Neuron (in vitro differentiated cells): ENCODE measurements at regions not wholly inside any gene's neighbourhood (a gene's known extent, or its start where the extent isn't known, plus 50 kb on each side); places are given as distances from the start of the nearest gene placed in this dataset.

Experiments
- H2AFZ ChIP-seq: one replicate; pipeline ENCODE4 v1.6.1; 2013; ENCODE audit warnings: low read depth, mild to moderate bottlenecking, inconsistent platforms, low read length, moderate library complexity
- H3K27me3 ChIP-seq: one replicate; pipeline ENCODE4 v1.6.1; 2013; ENCODE audit warnings: low read length; ENCODE audit not compliant: insufficient read depth
- H3K36me3 ChIP-seq: one replicate; pipeline ENCODE4 v1.6.1; 2013; ENCODE audit warnings: low read length; ENCODE audit not compliant: insufficient read depth
- H3K4me1 ChIP-seq: one replicate; pipeline ENCODE4 v1.6.1; 2013; ENCODE audit warnings: low read length; ENCODE audit not compliant: insufficient read depth
- H3K4me3 ChIP-seq: 2 replicates; pipeline ENCODE4 v1.5.1; 2013; ENCODE audit warnings: mild to moderate bottlenecking, low read length, moderate library complexity
- H3K9me3 ChIP-seq: one replicate; pipeline ENCODE4 v1.6.1; 2013; ENCODE audit warnings: low read length

DNA sequence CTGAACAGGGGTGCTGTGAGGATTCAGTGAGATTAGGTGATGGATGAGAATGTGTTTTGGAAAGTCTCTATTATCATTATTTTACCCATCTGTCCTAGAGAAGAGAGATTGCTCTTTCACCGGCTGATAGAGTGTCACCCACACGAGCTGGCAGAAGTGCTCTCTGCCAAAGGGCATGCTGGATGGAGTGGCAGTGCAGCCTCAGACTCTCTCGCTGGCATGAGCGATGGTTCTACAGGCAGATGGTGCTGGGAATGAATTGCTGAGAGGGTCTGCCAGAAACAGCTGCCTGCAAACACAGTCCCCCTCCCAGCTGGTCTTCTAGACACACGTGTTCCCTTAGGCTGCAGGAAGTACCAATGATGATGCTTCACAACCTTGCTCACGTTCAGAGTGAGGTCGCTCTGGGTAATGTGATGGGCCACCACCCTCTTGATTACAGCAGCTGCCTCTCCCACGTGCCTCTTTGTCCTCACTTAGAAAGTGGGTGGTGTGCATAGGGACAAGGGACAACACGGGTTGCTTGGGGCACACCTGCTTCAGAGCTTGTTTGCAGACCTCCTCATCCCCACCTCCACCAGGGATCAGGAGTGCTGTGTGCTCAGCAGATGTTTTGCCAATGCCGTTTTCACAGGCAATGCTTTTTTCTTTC, 84.7 kb downstream of the FOXA2 start:
- Histone ChIP-seq H3K4me3 (no peak overlapping the region), H3K9me3 (no peaks in the 10 kb centered on the region), H3K36me3 (no peaks in the 10 kb centered on the region), H3K4me1 (no peaks in the 10 kb centered on the region), H3K27me3 (no peaks in the 10 kb centered on the region), H2AFZ (no peak overlapping the region)

DNA sequence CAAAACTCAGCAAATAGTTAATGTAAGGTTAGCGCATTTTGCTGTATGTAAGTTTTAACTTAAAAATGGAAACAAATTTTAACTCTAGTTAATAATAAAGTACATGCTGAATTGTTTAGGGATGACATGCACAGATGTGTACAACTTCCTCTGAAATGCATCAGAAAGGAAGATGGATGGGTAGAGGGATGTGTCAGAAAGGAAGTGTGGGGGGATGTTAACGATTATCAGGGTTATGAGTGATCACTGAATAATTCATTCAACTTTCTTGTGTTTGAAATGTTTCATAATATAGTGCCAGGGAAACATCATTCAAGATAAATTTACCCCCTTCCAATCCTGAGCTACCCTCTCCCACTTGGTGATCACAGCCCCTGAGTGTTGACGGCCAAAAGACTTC, 87.6 kb downstream of the FOXA2 start:
- Histone ChIP-seq H3K4me1 (no peaks in the 10 kb centered on the region), H2AFZ (no peak overlapping the region), H3K9me3 (no peaks in the 10 kb centered on the region), H3K36me3 (no peaks in the 10 kb centered on the region), H3K4me3 (no peak overlapping the region), H3K27me3 (no peaks in the 10 kb centered on the region)

DNA sequence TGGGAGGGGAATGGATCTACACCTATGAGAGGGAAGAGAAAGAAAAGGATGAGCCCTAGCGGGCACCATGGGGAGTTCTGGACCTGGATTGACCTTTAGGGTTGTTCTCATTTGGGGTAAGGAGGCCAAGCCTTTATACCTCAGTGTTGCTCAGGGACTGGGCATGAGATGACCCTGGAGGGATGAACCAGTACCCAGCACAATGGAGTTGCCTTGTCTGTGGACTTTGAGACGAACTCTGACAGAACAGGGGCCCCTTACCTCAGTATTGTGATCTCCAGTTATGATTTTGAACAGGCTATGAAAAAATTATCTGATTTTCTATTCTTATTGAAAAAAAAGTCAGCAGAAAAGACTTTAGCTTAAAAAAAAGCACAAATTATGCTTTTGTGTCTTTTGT, 88.6 kb downstream of the FOXA2 start:
- no peaks in the 10 kb centered on the region for H3K27me3 ChIP-seq
- H3K4me1 ChIP-seq = no peaks in the 10 kb centered on the region

DNA sequence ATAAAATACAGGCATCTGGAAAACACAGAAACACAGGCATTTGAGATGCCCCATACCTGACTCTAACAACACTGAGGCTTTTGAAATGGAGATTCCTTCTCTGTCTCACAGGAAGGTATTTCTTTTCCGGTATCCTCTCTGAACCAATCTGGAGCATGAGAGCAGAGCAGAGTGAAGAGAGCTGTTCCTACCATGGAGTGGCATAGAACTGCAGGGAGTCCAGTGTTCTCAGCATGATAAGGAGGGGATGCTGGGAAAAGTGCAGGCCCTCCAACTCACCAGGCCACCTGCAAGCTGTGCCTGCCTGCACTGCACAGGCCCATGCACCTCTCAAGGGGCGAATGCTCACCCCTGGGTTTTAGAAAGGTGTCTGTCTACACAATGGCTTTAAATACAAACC, 89.2 kb downstream of the FOXA2 start:
- no peaks in the 10 kb centered on the region for H3K9me3 ChIP-seq
- H2AFZ ChIP-seq = no peak overlapping the region
- H3K27me3 ChIP-seq = no peaks in the 10 kb centered on the region
- no peak overlapping the region for H3K4me3 ChIP-seq
- H3K36me3 ChIP-seq = no peaks in the 10 kb centered on the region
- H3K4me1 ChIP-seq = no peaks in the 10 kb centered on the region

More for the DNA sequence above, 88.6 kb downstream of the FOXA2 start:
- Histone ChIP-seq H3K4me3 (no peak overlapping the region), H3K36me3 (no peaks in the 10 kb centered on the region), H3K9me3 (no peaks in the 10 kb centered on the region), H2AFZ (no peak overlapping the region)

DNA sequence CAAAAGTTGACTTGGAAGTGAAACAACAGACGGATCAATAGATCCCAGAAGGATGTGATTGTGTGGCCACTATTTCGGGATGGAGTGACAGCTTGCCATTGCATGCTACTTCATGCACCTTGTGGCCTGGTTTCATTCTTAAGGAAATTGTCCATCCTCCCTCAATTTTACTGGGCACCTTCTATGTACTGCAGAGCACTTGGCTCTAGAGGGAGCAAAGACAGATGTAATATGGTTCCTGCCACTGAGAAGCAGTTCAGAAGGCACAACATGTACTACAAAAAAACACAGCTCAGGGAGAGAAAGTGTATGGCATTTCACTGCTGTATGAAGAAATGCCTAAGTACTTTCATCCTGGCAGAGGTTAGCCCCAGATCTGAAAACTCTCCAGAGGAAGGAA, 91.9 kb downstream of the FOXA2 start:
- Histone ChIP-seq H3K36me3 (no peaks in the 10 kb centered on the region), H3K4me1 (no peaks in the 10 kb centered on the region), H3K27me3 (no peaks in the 10 kb centered on the region), H3K4me3 (no peak overlapping the region), H3K9me3 (no peaks in the 10 kb centered on the region), H2AFZ (no peak overlapping the region)

DNA sequence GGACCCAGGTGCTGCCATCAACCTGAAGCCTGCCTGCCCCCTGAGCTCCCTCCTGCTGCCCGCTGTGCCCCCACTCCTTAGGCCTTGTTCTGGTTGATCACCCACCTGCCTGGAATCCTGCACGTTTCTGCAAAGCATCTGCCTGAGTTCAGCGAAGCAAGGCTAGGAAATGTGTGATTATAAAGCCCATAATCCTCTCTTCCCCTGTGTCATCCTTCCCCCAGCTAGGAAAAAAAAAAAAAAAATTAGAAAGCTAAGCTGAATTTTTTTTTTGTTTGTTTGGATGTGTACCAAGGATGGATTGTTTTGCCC, 93.2 kb downstream of the FOXA2 start:
- no peak overlapping the region for H3K4me3 ChIP-seq
- no peak overlapping the region for H2AFZ ChIP-seq
- H3K9me3 ChIP-seq = no peaks in the 10 kb centered on the region
- H3K4me1 ChIP-seq = no peaks in the 10 kb centered on the region
- H3K36me3 ChIP-seq = no peaks in the 10 kb centered on the region
- no peaks in the 10 kb centered on the region for H3K27me3 ChIP-seq

DNA sequence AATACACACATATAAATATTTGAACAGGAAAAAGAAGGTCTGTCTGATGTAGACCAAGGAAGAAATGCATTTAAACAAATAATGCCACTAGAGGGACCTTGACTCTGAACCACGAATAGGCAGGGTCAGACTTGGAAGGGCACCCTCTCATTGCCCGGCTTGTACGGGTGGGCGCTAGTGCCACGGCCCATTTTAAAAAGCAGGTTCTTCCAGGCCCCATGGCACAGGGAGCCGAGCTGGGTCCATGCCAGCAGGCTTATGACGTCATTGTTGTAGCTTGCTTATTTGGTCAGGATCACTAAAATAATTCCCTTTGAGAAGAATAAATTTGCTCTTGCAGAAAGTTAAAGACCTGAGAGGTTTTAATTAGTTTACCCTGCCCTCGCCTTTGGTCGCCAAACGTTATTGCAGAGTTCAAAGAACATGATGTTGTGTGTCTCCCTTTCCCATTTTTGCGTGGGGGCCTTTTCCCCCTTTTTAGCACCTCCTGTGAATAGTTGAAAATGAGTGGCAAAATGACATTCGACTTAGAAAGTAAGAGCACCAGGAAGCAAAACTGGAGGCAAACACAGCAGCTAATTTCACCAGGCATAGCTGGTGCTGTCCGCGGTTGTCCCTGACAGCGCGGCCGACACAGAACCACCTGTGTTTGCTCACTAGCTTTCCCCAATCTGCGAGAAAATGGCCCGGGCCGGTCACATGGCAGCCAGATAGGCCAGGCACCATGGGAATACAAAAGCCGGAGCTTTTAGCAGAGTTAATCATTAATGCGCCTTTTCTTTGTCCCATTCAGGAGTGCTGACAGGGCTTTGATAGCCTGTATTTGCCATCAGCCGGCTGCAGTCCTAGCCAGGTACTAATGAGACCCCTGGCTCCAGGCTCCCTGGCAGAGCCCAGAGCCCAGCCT, 93.8 kb downstream of the FOXA2 start:
- Histone ChIP-seq H3K4me1 (no peaks in the 10 kb centered on the region), H3K27me3 (no peaks in the 10 kb centered on the region), H3K36me3 (no peaks in the 10 kb centered on the region), H3K9me3 (no peaks in the 10 kb centered on the region), H3K4me3 (no peak overlapping the region), H2AFZ (no peak overlapping the region)

DNA sequence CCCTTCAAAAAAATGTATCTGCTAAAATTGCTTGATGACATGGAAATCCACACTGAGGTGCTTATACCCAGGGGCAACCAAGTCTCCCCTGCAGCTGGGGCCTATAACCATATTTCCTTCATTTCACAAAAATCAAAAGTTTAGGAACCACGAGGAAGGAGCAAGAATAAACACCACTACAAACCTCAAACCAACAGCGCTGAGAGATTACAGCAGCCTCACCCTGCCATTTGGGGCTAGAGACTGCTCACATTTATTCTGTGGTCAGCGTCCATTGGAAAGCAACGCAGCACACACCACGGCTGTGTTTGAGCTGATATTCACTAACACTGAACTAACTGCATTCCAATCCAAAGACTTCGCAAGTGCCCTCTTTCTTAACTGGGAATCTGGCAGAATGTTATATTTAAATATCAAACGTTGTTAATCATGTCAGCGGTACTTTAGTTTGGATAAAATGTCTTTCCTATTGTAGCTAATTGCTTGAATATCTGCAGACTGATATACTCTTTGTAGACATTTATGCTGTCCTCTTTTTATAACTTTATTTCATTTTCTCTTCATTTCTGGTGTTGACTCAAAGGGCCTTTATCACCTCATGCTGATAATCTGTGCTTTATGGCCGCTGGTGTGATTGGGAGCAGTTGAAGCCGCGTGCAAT, 94.6 kb downstream of the FOXA2 start:
- Histone ChIP-seq H3K4me3 (no peak overlapping the region), H2AFZ (no peak overlapping the region), H3K4me1 (no peaks in the 10 kb centered on the region), H3K36me3 (no peaks in the 10 kb centered on the region), H3K27me3 (no peaks in the 10 kb centered on the region), H3K9me3 (no peaks in the 10 kb centered on the region)

DNA sequence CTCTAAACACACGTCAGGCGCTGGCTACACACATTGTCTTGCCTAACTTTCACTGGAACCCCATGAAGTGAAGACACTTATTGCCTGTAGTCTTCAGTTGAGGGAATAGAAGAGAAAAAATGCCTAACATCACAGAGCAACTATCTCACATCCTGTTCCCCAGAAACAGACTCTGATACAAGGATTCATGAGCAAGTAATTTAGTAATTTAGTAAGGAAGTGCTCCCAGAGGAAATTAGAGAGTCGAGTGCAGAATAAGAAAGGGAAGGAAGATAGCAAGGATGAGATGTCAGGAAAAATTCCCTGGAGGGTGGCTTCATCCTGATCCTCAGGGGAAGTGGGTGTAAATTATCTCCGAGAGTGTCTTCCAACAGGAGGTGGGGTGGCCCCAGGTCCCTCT, 104.0 kb downstream of the FOXA2 start:
- Histone ChIP-seq H3K36me3 (no peaks in the 10 kb centered on the region), H3K9me3 (no peaks in the 10 kb centered on the region), H3K4me3 (no peak overlapping the region), H3K4me1 (no peaks in the 10 kb centered on the region), H2AFZ (no peak overlapping the region), H3K27me3 (peaks cover 3% of the 10 kb centered on the region)

DNA sequence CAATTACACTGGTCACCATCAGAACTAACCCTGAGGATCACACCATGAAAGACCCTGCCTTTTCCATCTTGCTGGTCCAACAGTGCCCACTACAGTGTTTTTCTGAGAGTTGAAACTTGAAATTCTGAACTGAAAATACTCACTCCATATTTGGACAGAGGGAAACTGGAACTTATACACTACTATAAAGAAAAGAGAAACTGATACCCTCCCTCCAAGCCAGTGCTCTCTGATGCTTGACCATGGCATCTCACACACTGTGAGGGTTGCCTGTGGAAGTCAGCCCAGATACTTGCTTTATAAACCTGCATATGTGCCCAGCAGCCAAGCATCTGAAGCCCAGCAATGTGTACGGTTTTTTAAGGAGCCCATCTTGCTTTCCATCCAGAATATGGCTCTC, 108.7 kb downstream of the FOXA2 start:
- H2AFZ ChIP-seq = no peak overlapping the region

DNA sequence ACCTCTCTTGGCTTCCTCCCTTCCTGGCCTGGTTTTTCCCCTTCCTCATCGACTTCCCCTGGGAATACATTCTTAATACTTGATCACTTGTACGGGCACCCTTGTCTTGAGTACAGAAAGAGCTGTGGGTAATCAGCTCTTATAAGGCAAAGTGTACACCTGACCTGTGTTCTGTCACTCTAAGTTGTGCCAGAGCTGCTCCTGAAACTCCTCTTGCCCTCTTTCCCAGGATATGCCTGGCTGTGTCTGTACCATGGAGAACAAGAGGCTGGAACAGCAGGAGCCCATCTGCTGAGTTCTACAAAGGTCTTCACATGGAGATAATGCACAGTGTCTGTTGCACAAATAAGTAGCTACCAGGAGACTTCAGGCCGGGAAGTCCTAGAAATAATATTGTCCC, 110.1 kb downstream of the FOXA2 start:
- Histone ChIP-seq H3K4me1 (no peaks in the 10 kb centered on the region), H3K4me3 (no peak overlapping the region), H2AFZ (no peak overlapping the region), H3K9me3 (no peaks in the 10 kb centered on the region), H3K27me3 (no peaks in the 10 kb centered on the region), H3K36me3 (no peaks in the 10 kb centered on the region)

More for the DNA sequence above, 108.7 kb downstream of the FOXA2 start:
- H3K27me3 ChIP-seq = no peaks in the 10 kb centered on the region
- H3K4me1 ChIP-seq = no peaks in the 10 kb centered on the region
- H3K4me3 ChIP-seq = no peak overlapping the region
- no peaks in the 10 kb centered on the region for H3K9me3 ChIP-seq
- no peaks in the 10 kb centered on the region for H3K36me3 ChIP-seq

DNA sequence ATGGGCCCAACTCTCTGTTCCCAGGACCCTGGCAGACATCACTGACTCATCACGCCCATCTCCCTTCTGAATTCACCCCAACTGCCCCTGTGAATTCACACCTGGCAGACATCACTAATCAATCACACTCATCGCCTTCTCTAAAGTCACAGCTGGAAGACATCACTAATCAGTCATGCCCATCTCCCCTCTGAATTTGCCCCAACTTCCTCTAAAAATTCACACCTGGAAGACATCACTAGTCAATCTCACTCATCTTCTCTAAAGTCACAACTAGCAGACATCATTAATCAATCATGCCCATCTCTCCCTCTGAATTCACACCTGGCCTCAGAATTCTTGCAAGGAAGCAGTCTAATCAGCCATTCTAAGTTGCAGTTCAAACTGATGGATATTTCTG, 111.1 kb downstream of the FOXA2 start:
- no peaks in the 10 kb centered on the region for H3K27me3 ChIP-seq

DNA sequence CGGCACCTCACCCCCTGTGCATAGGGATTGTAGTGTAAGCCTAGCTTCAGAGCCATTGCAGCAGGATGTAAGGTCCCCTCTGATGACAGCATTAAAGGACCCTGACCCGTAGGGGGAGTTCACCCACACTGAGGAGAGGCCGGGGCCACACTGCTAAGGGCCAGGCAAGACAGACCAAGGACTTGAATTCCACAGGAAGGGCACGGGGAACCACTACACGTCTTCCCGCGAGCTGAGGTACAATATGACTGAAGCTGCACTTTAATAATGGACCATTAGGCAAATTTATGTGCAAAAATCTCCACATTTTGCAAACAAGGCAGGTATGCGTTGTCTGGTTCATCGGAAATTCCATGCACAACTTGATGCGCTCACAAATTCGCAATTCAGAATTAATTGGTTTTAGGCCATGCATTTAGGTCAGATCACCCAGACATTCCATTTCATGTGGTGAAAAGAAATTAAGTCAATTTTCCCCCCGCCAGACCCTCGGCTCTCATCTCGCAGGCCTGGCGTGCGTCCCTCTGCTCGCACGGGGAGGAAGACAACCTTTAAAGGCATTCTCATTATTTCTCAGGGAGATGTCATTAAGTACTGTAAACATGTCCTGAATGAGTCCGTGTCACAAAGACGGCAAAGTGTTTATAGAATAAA, 111.8 kb downstream of the FOXA2 start:
- H3K4me3 ChIP-seq = no peak overlapping the region
- H3K9me3 ChIP-seq = no peaks in the 10 kb centered on the region
- no peaks in the 10 kb centered on the region for H3K4me1 ChIP-seq
- H3K36me3 ChIP-seq = no peaks in the 10 kb centered on the region
- no peak overlapping the region for H2AFZ ChIP-seq
- no peaks in the 10 kb centered on the region for H3K27me3 ChIP-seq

More for the DNA sequence above, 111.1 kb downstream of the FOXA2 start:
- Histone ChIP-seq H2AFZ (no peak overlapping the region), H3K4me3 (no peak overlapping the region), H3K36me3 (no peaks in the 10 kb centered on the region), H3K9me3 (no peaks in the 10 kb centered on the region), H3K4me1 (no peaks in the 10 kb centered on the region)
